ENCODE measurements at regions not wholly inside any gene's neighbourhood (a gene's known extent, or its start where the extent isn't known, plus 50 kb on each side); places are given as distances from the start of the nearest gene placed in this dataset.

DNA sequence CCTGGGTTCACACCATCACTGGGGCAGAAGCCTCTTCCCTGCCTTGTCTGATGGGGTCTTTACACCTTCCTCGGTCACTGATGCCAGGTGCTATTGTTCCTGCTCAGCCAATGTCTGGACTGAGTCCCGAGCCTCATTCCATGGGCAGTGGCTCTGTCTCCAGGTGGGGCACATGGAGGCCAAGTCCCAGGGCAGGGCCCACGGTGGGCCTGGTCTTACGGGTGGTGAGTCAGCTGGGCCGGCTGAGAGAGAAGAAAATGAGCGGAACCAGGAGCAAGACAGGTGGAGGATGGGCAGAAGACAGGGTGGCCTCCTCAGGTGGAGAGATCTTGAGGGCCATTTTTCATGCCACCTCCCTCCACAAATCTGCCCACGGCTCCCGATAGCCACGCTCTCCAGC is 131.7 kb upstream of the FAM20C start:
- Histone ChIP-seq H3K27me3 (replicated peaks; ENCODE audit: insufficient read depth, low read depth, low read length, poor library complexity) (no peaks in the 10 kb centered on the region), H3K4me3 (ENCODE audit: low read depth, low read length, poor library complexity, severe bottlenecking) (no peak overlapping the region), H3K36me3 (ENCODE audit: insufficient read depth, low read length, poor library complexity, severe bottlenecking) (no peaks in the 10 kb centered on the region), H3K9me3 (ENCODE audit: low read depth, low read length, poor library complexity, severe bottlenecking) (no peaks in the 10 kb centered on the region), H3K4me1 (ENCODE audit: insufficient read depth, low read length, poor library complexity, severe bottlenecking) (no peaks in the 10 kb centered on the region), H3K27ac (ENCODE audit: low read depth, low read length, poor library complexity, severe bottlenecking) (no peak overlapping the region)
- BruUV-seq (replicated peaks) = no TSS peak
- POLR2A ChIA-PET (ENCODE audit: low non-redundant PET) = no interaction called here
- no peak for TF ChIP-seq EZH2 (IDR thresholded peaks at IDR 0.05; ENCODE audit: borderline replicate concordance, low read depth, low read length, poor library complexity, severe bottlenecking)
- TF ChIP-seq, protein P1, sequence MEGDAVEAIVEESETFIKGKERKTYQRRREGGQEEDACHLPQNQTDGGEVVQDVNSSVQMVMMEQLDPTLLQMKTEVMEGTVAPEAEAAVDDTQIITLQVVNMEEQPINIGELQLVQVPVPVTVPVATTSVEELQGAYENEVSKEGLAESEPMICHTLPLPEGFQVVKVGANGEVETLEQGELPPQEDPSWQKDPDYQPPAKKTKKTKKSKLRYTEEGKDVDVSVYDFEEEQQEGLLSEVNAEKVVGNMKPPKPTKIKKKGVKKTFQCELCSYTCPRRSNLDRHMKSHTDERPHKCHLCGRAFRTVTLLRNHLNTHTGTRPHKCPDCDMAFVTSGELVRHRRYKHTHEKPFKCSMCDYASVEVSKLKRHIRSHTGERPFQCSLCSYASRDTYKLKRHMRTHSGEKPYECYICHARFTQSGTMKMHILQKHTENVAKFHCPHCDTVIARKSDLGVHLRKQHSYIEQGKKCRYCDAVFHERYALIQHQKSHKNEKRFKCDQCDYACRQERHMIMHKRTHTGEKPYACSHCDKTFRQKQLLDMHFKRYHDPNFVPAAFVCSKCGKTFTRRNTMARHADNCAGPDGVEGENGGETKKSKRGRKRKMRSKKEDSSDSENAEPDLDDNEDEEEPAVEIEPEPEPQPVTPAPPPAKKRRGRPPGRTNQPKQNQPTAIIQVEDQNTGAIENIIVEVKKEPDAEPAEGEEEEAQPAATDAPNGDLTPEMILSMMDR (conservative IDR thresholded peaks at IDR 0.05; ENCODE audit: low read depth, low read length) = no peak
- no peak for DNase-seq (ENCODE audit: low spot score)
- CTCF ChIA-PET = no interaction called here
- intact Hi-C loops (cut with micrococcal nuclease; ENCODE audit: unreplicated experiment) = no loop called here

DNA sequence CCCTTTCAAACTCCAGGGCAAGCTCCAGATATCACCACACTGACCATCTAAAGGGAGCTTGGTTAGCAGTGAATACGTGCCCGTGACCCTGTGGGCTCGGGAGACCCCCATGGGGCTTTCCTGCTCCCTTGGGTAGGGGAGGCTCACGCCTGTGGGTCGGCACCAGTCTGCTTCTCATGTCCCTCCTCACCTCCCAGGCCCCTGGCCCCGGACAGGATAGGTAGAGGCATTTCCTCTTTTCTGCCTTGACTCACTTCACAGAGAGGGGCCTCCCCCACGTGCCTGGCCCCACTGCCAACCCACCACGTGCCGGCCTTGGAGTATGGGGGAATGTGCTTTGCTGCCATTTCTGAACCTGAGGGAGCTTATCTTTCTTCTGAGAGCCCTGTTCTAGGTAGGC is 131.3 kb upstream of the FAM20C start:
- H3K27me3 ChIP-seq (replicated peaks; ENCODE audit: insufficient read depth, low read depth, low read length, poor library complexity) = no peaks in the 10 kb centered on the region
- no peak for DNase-seq (ENCODE audit: low spot score)
- ChIA-PET CTCF (no interaction called here), POLR2A (ENCODE audit: low non-redundant PET) (no interaction called here)
- BruUV-seq (replicated peaks) = no TSS peak
- H3K27ac ChIP-seq (ENCODE audit: low read depth, low read length, poor library complexity, severe bottlenecking) = no peak overlapping the region
- H3K4me3 ChIP-seq (ENCODE audit: low read depth, low read length, poor library complexity, severe bottlenecking) = no peak overlapping the region
- no peak for TF ChIP-seq EZH2 (IDR thresholded peaks at IDR 0.05; ENCODE audit: borderline replicate concordance, low read depth, low read length, poor library complexity, severe bottlenecking)
- TF ChIP-seq, protein P1 (conservative IDR thresholded peaks at IDR 0.05; ENCODE audit: low read depth, low read length) = no peak
- H3K9me3 ChIP-seq (ENCODE audit: low read depth, low read length, poor library complexity, severe bottlenecking) = no peaks in the 10 kb centered on the region
- intact Hi-C loops (cut with micrococcal nuclease; ENCODE audit: unreplicated experiment) = no loop called here
- H3K4me1 ChIP-seq (ENCODE audit: insufficient read depth, low read length, poor library complexity, severe bottlenecking) = no peaks in the 10 kb centered on the region
- no peaks in the 10 kb centered on the region for H3K36me3 ChIP-seq (ENCODE audit: insufficient read depth, low read length, poor library complexity, severe bottlenecking)

DNA sequence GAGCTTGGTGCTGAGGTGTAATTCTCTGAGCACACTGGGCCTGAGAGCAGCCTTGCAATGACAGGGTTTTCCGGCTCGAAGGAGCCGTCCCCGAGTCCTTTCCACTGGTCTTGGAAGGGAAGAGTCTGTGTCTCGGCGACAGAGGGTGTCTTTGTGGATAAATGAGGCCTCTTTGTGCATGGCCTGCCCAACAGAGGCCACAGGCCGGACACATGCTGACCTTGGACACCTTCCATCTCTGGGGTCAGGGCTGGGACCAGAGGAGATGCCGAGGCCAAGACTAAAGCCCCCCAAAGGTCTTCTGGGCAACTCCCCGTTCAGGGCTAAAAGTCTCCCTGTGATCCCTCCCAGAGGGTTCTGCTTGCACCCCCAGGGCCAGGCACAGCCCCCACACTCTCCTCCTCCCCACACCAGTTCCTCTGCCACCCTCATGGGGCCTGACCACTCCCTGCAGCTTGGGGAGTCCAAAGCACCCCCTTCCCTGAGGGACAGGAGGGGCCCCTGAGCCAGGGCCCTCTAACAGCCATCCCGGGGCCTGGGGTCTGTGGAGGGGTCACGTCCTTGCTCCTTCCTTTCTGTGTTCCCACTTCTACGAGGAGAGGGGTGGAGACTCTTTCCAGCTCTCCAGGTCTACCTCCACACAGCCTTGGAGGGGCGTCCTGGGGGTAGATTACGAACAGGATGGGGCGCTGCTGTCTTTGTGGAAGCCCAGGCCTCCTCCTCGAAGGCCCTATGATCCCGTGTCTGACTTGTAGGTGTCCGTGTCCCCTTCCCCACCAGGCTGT is 130.6 kb upstream of the FAM20C start:
- Histone ChIP-seq H3K27ac (ENCODE audit: low read depth, low read length, poor library complexity, severe bottlenecking) (no peak overlapping the region), H3K36me3 (ENCODE audit: insufficient read depth, low read length, poor library complexity, severe bottlenecking) (no peaks in the 10 kb centered on the region), H3K27me3 (replicated peaks; ENCODE audit: insufficient read depth, low read depth, low read length, poor library complexity) (no peaks in the 10 kb centered on the region), H3K4me1 (ENCODE audit: insufficient read depth, low read length, poor library complexity, severe bottlenecking) (no peaks in the 10 kb centered on the region), H3K4me3 (ENCODE audit: low read depth, low read length, poor library complexity, severe bottlenecking) (no peak overlapping the region), H3K9me3 (ENCODE audit: low read depth, low read length, poor library complexity, severe bottlenecking) (no peaks in the 10 kb centered on the region)
- DNase-seq (ENCODE audit: low spot score) = no peak
- intact Hi-C loops (cut with micrococcal nuclease; ENCODE audit: unreplicated experiment) = no loop called here
- no peak for TF ChIP-seq EZH2 (IDR thresholded peaks at IDR 0.05; ENCODE audit: borderline replicate concordance, low read depth, low read length, poor library complexity, severe bottlenecking)
- TF ChIP-seq, protein P1 (conservative IDR thresholded peaks at IDR 0.05; ENCODE audit: low read depth, low read length) = no peak
- no TSS peak for BruUV-seq (replicated peaks)
- ChIA-PET POLR2A (ENCODE audit: low non-redundant PET) (no interaction called here), CTCF (no interaction called here)

All from A673 (cell line).